ENCODE measurements at regions not wholly inside any gene's neighbourhood (a gene's known extent, or its start where the extent isn't known, plus 50 kb on each side); places are given as distances from the start of the nearest gene placed in this dataset.

- Mint-ChIP-seq H3K36me3 (ENCODE audit: low read depth) (peaks cover 9% of the 10 kb centered on the region; the same call in 1 of the 3 replicates), H3K9me3 (peaks cover 16% of the 10 kb centered on the region; the same call in 2 of the 3 replicates), H3K4me3 (no peak overlapping the region), H3K27ac (no peak overlapping the region), H3K27me3 (ENCODE audit: insufficient read depth, low read depth, poor library complexity) (peaks cover 4% of the 10 kb centered on the region), H3K4me1 (no peaks in the 10 kb centered on the region)
- no peaks in the 10 kb centered on the region for H3K9me2 ChIP-seq (ENCODE audit: insufficient read depth)
- no peak for DNase-seq (ENCODE audit: low spot score)
- H3K4me2 ChIP-seq = no peak overlapping the region
- no peak overlapping the region for H3K4me3 ChIP-seq
- no peaks in the 10 kb centered on the region for H3K27me3 ChIP-seq (ENCODE audit: insufficient read depth)
- ATAC-seq = no peak
- H4K20me1 ChIP-seq (replicated peaks; ENCODE audit: insufficient read depth) = no peaks in the 10 kb centered on the region
- no peaks in the 10 kb centered on the region for H3K79me2 ChIP-seq (replicated peaks; ENCODE audit: insufficient read depth)
- no peaks in the 10 kb centered on the region for H3K36me3 ChIP-seq (ENCODE audit: insufficient read depth)
- no peak overlapping the region for H3K27ac ChIP-seq (ENCODE audit: low read depth)
- no peak overlapping the region; the same call in 1 of the 2 replicates for H2AFZ ChIP-seq
- H3K4me1 ChIP-seq (ENCODE audit: insufficient read depth) = no peaks in the 10 kb centered on the region
- H3F3A ChIP-seq (replicated peaks; ENCODE audit: low read depth) = no peaks in the 10 kb centered on the region
- TF ChIP-seq ETS1 (IDR thresholded peaks at IDR 0.05) (no peak), EZH2 (IDR thresholded peaks at IDR 0.05; ENCODE audit: low read depth, unreplicated experiment) (no peak), STAT1 (IDR thresholded peaks at IDR 0.05; ENCODE audit: unreplicated experiment) (no peak), ZNF462 (CRISPR knock-in tag; IDR thresholded peaks at IDR 0.05) (no peak), CTCF (conservative IDR thresholded peaks at IDR 0.05; ENCODE audit: low read depth in 2 of 2) (no peak), EZH2phosphoT487 (IDR thresholded peaks at IDR 0.05; ENCODE audit: unreplicated experiment) (no peak), REST (IDR thresholded peaks at IDR 0.05; ENCODE audit: unreplicated experiment) (no peak), POLR2AphosphoS5 (IDR thresholded peaks at IDR 0.05; ENCODE audit: low read depth) (no peak), ZNF331 (CRISPR knock-in tag; IDR thresholded peaks at IDR 0.05; ENCODE audit: low read depth) (no peak), ZNF114 (CRISPR knock-in tag; IDR thresholded peaks at IDR 0.05) (no peak), NANOG (IDR thresholded peaks at IDR 0.05; ENCODE audit: borderline replicate concordance) (no peak), CREB1 (CRISPR knock-in tag; IDR thresholded peaks at IDR 0.05; ENCODE audit: low read depth) (no peak), JUNB (IDR thresholded peaks at IDR 0.05; ENCODE audit: unreplicated experiment) (no peak)
Observed at GRCh38 chr11:96554236-96554820, 164.5 kb downstream of the JRKL start.

Measured in GM23338 (cell line).